CD14-positive monocyte (primary cell): ENCODE measurements at regions not wholly inside any gene's neighbourhood (a gene's known extent, or its start where the extent isn't known, plus 50 kb on each side); places are given as distances from the start of the nearest gene placed in this dataset.

Experiments used
- DNase-seq, 3 donors: peaks; one replicate each; pipeline ENCODE4 v3.0.0-alpha.2; 2011 to 2022
- H2AFZ ChIP-seq: 2 replicates; pipeline ENCODE4 v1.6.0; 2012; ENCODE audit warnings: mild to moderate bottlenecking, low read depth, low read length, inconsistent platforms; ENCODE audit not compliant: insufficient read depth, poor library complexity, severe bottlenecking
- H3K27ac ChIP-seq, 2 donors: 1 replicate in 1 of 2; 2 replicates in 1 of 2; pipeline ENCODE4 v1.5.1; 2012 to 2013; ENCODE audit warnings: low read length in 2 of 2, control low read depth in 1 of 2, inconsistent platforms in 1 of 2, low read depth in 1 of 2, mild to moderate bottlenecking in 1 of 2
- H3K27me3 ChIP-seq, 2 donors: one replicate each; pipeline versions ENCODE4 v1.6.0 to v1.6.1; 2011 to 2013; ENCODE audit warnings: low read length in 2 of 2; ENCODE audit not compliant: control insufficient read depth in 2 of 2, insufficient read depth in 2 of 2
- H3K36me3 ChIP-seq, 2 donors: replicated peaks in 1 of 2; 1 replicate in 1 of 2; 2 replicates in 1 of 2; pipeline versions ENCODE4 v1.5.1 to v1.6.1; 2012 to 2013; ENCODE audit warnings: low read length in 2 of 2, control low read depth in 1 of 2, inconsistent platforms in 1 of 2, mild to moderate bottlenecking in 1 of 2; ENCODE audit not compliant: insufficient read depth in 2 of 2, control insufficient read depth in 1 of 2
- H3K4me1 ChIP-seq, 2 donors: 1 replicate in 1 of 2; 2 replicates in 1 of 2; pipeline versions ENCODE4 v1.5.1 to v1.6.1; 2012 to 2013; ENCODE audit warnings: low read length in 2 of 2, control low read depth in 1 of 2, inconsistent platforms in 1 of 2, mild to moderate bottlenecking in 1 of 2, moderate library complexity in 1 of 2; ENCODE audit not compliant: insufficient read depth in 2 of 2, control insufficient read depth in 1 of 2
- H3K4me2 ChIP-seq: replicated peaks from 2 replicates; pipeline ENCODE3; 2012; ENCODE audit warnings: low read length, moderate library complexity, mild to moderate bottlenecking; ENCODE audit not compliant: poor library complexity, severe bottlenecking; ENCODE audit errors: extremely low read depth
- H3K4me3 ChIP-seq, 3 experiments: fragments of 200-600 bp in 1 of 3; sonication (generic) in 1 of 3; replicated peaks in 1 of 3; 1 replicate in 2 of 3; 2 replicates in 1 of 3; pipeline ENCODE4 v1.5.1; 2011 to 2013; ENCODE audit warnings: low read length in 3 of 3, mild to moderate bottlenecking in 3 of 3, control low read depth in 2 of 3, low read depth in 2 of 3, inconsistent platforms in 1 of 3, moderate library complexity in 1 of 3
- H3K79me2 ChIP-seq: 2 replicates; pipeline ENCODE4 v1.6.0; 2012; ENCODE audit warnings: mild to moderate bottlenecking, control low read depth, inconsistent platforms, low read length, moderate library complexity; ENCODE audit not compliant: insufficient read depth
- H3K9ac ChIP-seq: 2 replicates; pipeline ENCODE4 v1.6.0; 2017; ENCODE audit warnings: low read length, mild to moderate bottlenecking; ENCODE audit not compliant: insufficient read depth, poor library complexity, severe bottlenecking
- H3K9me3 ChIP-seq, 2 donors: replicated peaks in 1 of 2; 1 replicate in 1 of 2; 2 replicates in 1 of 2; pipeline versions ENCODE4 v1.5.1 to v1.6.1; 2012 to 2013; ENCODE audit warnings: low read length in 2 of 2, control low read depth in 1 of 2; ENCODE audit not compliant: control insufficient read depth in 1 of 2, insufficient read depth in 1 of 2
- H4K20me1 ChIP-seq: 2 replicates; pipeline ENCODE4 v1.6.0; 2012; ENCODE audit warnings: mild to moderate bottlenecking, low read length, control low read depth, moderate library complexity; ENCODE audit not compliant: insufficient read depth
- H3K27ac Mint-ChIP-seq, 7 donors: one replicate each; pipeline ENCODE4 v1.8.0; 2020; ENCODE audit warnings: mild to moderate bottlenecking in 7 of 7, mixed read lengths in 7 of 7, moderate library complexity in 6 of 7, inconsistent platforms in 2 of 7
- H3K27me3 Mint-ChIP-seq, 3 donors: one replicate each; pipeline ENCODE4 v1.8.0; 2021 to 2022; ENCODE audit warnings: low read depth in 3 of 3, mild to moderate bottlenecking in 3 of 3, mixed read lengths in 3 of 3, moderate library complexity in 3 of 3, inconsistent platforms in 1 of 3
- H3K36me3 Mint-ChIP-seq, 2 donors: one replicate each; pipeline ENCODE4 v1.8.0; 2020; ENCODE audit warnings: mixed read lengths in 2 of 2, inconsistent platforms in 1 of 2, mild to moderate bottlenecking in 1 of 2
- H3K4me1 Mint-ChIP-seq: one replicate; pipeline ENCODE4 v1.8.0; 2020; ENCODE audit warnings: mild to moderate bottlenecking, mixed read lengths
- H3K4me3 Mint-ChIP-seq, 2 donors: one replicate each; pipeline ENCODE4 v1.8.0; 2020; ENCODE audit warnings: mild to moderate bottlenecking in 2 of 2, mixed read lengths in 2 of 2, moderate library complexity in 1 of 2
- H3K9me3 Mint-ChIP-seq, 7 donors: one replicate each; pipeline ENCODE4 v1.8.0; 2020 to 2022; ENCODE audit warnings: mixed read lengths in 7 of 7, mild to moderate bottlenecking in 6 of 7, moderate library complexity in 6 of 7, inconsistent platforms in 2 of 7
- WGBS: methylation state at CpG from one replicate; pipeline ENCODE4 v1.1.5; 2013; ENCODE audit warnings: missing lambda C conversion rate; ENCODE audit not compliant: insufficient coverage; 5-methylcytosine and 5-hydroxymethylcytosine counted together
- intact Hi-C, 2 donors: fragments of 100-400 bp; cut with micrococcal nuclease; formaldehyde crosslinking; loops; one replicate each; pipeline versions ENCODE4 v1.15.0 to v1.15.1; 2023
- TF ChIP-seq, protein P1 (sequence below): fragments of 200-600 bp; IDR thresholded peaks from one replicate; pipeline ENCODE4 v1.8.0; 2022; ENCODE audit warnings: antibody characterized with exemption, mild to moderate bottlenecking

DNA sequence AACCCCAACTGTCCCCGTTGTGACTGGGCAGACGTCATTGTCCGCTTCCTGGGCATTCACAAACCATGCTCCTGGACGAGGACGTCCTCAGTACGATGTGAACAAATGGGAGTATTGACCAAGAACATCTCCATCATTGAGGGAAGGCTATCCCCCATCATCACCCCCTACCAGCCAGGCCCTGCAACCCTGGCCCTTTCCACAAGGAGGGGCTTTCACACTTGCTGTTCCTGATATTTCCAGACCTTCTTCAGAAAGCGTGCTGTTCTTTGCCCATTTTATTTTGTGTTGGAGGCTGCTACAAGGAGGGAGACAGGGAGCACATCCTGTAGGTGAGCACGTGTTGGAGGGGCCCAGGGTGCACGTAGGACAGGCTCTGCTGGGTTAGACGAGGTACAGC lies 277.0 kb upstream of the LRRC3B start:
- H3K9me3 ChIP-seq = peaks cover 35 to 42% of the 10 kb centered on the region in 2 donors
- H3K27me3 Mint-ChIP-seq = no peaks in the 10 kb centered on the region
- no peaks in the 10 kb centered on the region for H3K4me1 ChIP-seq
- no peak overlapping the region for H3K9ac ChIP-seq
- TF ChIP-seq, protein P1, sequence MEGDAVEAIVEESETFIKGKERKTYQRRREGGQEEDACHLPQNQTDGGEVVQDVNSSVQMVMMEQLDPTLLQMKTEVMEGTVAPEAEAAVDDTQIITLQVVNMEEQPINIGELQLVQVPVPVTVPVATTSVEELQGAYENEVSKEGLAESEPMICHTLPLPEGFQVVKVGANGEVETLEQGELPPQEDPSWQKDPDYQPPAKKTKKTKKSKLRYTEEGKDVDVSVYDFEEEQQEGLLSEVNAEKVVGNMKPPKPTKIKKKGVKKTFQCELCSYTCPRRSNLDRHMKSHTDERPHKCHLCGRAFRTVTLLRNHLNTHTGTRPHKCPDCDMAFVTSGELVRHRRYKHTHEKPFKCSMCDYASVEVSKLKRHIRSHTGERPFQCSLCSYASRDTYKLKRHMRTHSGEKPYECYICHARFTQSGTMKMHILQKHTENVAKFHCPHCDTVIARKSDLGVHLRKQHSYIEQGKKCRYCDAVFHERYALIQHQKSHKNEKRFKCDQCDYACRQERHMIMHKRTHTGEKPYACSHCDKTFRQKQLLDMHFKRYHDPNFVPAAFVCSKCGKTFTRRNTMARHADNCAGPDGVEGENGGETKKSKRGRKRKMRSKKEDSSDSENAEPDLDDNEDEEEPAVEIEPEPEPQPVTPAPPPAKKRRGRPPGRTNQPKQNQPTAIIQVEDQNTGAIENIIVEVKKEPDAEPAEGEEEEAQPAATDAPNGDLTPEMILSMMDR = no peak
- H2AFZ ChIP-seq = no peak overlapping the region
- no peaks in the 10 kb centered on the region for H4K20me1 ChIP-seq
- no peaks in the 10 kb centered on the region for H3K79me2 ChIP-seq
- H3K27me3 ChIP-seq = no peaks in the 10 kb centered on the region
- H3K9me3 Mint-ChIP-seq = peaks cover 2 to 37% (median 23%) of the 10 kb centered on the region in 7 donors
- no peak for DNase-seq
- WGBS = 97% methylated on average over 6 of the region's 10 CpGs
- H3K4me1 Mint-ChIP-seq = no peaks in the 10 kb centered on the region
- no peak overlapping the region for H3K27ac Mint-ChIP-seq
- intact Hi-C loops = no loop called here
- no peak overlapping the region for H3K27ac ChIP-seq
- H3K4me3 ChIP-seq = no peak overlapping the region
- H3K4me3 Mint-ChIP-seq = no peak overlapping the region
- H3K4me2 ChIP-seq = no peak overlapping the region
- no peaks in the 10 kb centered on the region for H3K36me3 ChIP-seq
- H3K36me3 Mint-ChIP-seq = no peaks in the 10 kb centered on the region

DNA sequence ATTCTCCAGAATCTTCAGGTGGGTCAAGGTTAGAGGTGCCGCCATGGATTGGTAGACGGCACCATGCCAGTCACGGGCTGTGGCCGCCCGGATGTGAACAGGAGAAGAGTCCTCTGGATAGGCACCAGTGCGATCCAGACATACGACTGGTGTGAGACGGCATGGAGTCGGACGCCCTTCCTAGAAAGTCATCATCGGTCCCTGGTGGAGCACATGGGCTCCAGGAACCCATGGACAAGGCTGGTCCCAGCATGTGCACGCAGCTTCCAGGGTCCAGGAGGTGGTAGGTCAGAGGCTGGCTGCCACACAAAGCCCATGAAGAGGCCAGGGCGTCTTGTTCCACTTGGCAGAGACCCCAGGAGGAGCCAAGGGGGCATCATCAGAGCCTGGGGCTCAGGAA lies 276.1 kb upstream of the LRRC3B start:
- H4K20me1 ChIP-seq = no peaks in the 10 kb centered on the region
- Mint-ChIP-seq H3K36me3 (no peaks in the 10 kb centered on the region), H3K27ac (peak overlapping the region in 1 of 7 donors; percentile 62), H3K27me3 (no peaks in the 10 kb centered on the region), H3K9me3 (peaks cover 2 to 34% (median 22%) of the 10 kb centered on the region in 7 donors), H3K4me1 (no peaks in the 10 kb centered on the region), H3K4me3 (no peak overlapping the region)
- H3K79me2 ChIP-seq = no peaks in the 10 kb centered on the region
- H3K27ac ChIP-seq = no peak overlapping the region
- H3K9me3 ChIP-seq = peaks cover 28 to 33% of the 10 kb centered on the region in 2 donors
- no peaks in the 10 kb centered on the region for H3K36me3 ChIP-seq
- H3K4me1 ChIP-seq = no peaks in the 10 kb centered on the region
- no peak overlapping the region for H2AFZ ChIP-seq
- 98% methylated on average over 13 of the region's 13 CpGs for WGBS
- no peak overlapping the region for H3K9ac ChIP-seq
- DNase-seq = no peak
- no peaks in the 10 kb centered on the region for H3K27me3 ChIP-seq
- H3K4me2 ChIP-seq = no peak overlapping the region
- no peak overlapping the region for H3K4me3 ChIP-seq
- intact Hi-C loops = no loop called here
- TF ChIP-seq, protein P1 = no peak
